ENCODE measurements at regions not wholly inside any gene's neighbourhood (a gene's known extent, or its start where the extent isn't known, plus 50 kb on each side); places are given as distances from the start of the nearest gene placed in this dataset.

DNA sequence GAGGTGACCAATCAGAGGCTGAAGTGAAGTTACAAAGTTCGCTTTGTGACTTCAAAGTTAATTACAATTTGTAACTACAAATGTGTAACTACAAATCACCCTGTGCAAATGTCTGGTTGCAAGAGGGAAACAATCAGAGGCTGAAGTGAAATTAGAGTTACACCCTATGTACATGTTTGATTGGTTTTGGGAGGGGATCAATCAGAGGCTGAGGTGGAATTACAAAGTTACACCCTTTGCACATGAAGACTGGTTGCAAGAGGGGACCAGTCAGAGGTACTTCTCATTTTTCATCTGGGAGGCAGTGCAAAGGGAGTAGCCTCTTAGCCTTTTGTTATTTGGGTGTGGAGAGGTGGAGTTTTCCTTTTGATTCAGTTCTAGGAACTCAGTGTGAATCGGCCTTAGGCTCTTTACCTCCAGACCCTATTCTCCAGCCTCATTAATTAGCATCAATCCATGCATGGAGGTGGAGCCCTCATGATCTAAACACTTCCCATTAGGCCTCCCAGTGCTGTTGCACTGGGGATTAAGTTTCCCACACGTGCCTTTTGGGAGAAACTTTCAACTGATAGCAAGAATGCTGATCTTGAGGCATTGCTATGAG, 291.3 kb upstream of the MTNR1B start:
- no peak overlapping the region for H3K4me3 ChIP-seq (ENCODE audit: control insufficient read depth in 2 of 3, extremely low read depth in 1 of 3, insufficient read depth in 2 of 3, low read depth in 1 of 3, low read length in 3 of 3)
- FAIRE-seq (no peak), DNase-seq (ENCODE audit: low read depth, low spot score) (no peak)
- H4K20me1 ChIP-seq (ENCODE audit: control insufficient read depth, extremely low read depth, insufficient read depth, low read length) = no peaks in the 10 kb centered on the region
- H3K36me3 ChIP-seq (ENCODE audit: control insufficient read depth in 2 of 2, extremely low read depth in 1 of 2, insufficient read depth in 2 of 2, low read length in 2 of 2) = no peaks in the 10 kb centered on the region
- H3K27me3 ChIP-seq (ENCODE audit: control insufficient read depth, extremely low read depth, insufficient read depth, low read length) = no peaks in the 10 kb centered on the region
- no peak overlapping the region for H3K27ac ChIP-seq (ENCODE audit: control insufficient read depth, insufficient read depth, low read length)
- no peak overlapping the region for H3K4me2 ChIP-seq (ENCODE audit: control insufficient read depth, extremely low read depth, insufficient read depth, low read depth, low read length)
- TF ChIP-seq CTCF (optimal IDR thresholded peaks at IDR 0.05 in 1 of 3, IDR thresholded peaks at IDR 0.05 in 1 of 3, conservative IDR thresholded peaks at IDR 0.05 in 1 of 3; ENCODE audit: extremely low read depth in 1 of 3, insufficient read depth in 2 of 3, low read length in 3 of 3) (no peak), EZH2 (IDR thresholded peaks at IDR 0.05; ENCODE audit: low read length) (no peak)
- no peak overlapping the region for H2AFZ ChIP-seq (ENCODE audit: control insufficient read depth, low read length)
- no peak overlapping the region for H3K9ac ChIP-seq (ENCODE audit: control insufficient read depth, extremely low read depth, insufficient read depth, low read length)
- H3K9me3 ChIP-seq (ENCODE audit: control insufficient read depth, low read depth, low read length) = no peaks in the 10 kb centered on the region
- no peaks in the 10 kb centered on the region for H3K79me2 ChIP-seq (ENCODE audit: control insufficient read depth, insufficient read depth, low read length)
- no peaks in the 10 kb centered on the region for H3K9me1 ChIP-seq (ENCODE audit: control insufficient read depth, extremely low read depth, insufficient read depth, low read length)
- dilution Hi-C loops (cut with MboI; ENCODE audit: extremely low pct_ligation_motif_present, low sequenced_read_pairs) = no loop called here
- H3K4me1 ChIP-seq (ENCODE audit: control insufficient read depth, extremely low read depth, insufficient read depth, low read length) = no peaks in the 10 kb centered on the region

GRCh38 chr11:92681586-92681985, 287.9 kb upstream of the MTNR1B start:
- no peak overlapping the region for H3K9ac ChIP-seq (ENCODE audit: control insufficient read depth, extremely low read depth, insufficient read depth, low read length)
- H3K36me3 ChIP-seq (ENCODE audit: control insufficient read depth in 2 of 2, extremely low read depth in 1 of 2, insufficient read depth in 2 of 2, low read length in 2 of 2) = no peaks in the 10 kb centered on the region
- no peak for TF ChIP-seq EZH2 (IDR thresholded peaks at IDR 0.05; ENCODE audit: low read length)
- TF ChIP-seq CTCF (optimal IDR thresholded peaks at IDR 0.05 in 1 of 3, IDR thresholded peaks at IDR 0.05 in 1 of 3, conservative IDR thresholded peaks at IDR 0.05 in 1 of 3; ENCODE audit: extremely low read depth in 1 of 3, insufficient read depth in 2 of 3, low read length in 3 of 3) = no peak
- no peaks in the 10 kb centered on the region for H4K20me1 ChIP-seq (ENCODE audit: control insufficient read depth, extremely low read depth, insufficient read depth, low read length)
- no peak overlapping the region for H2AFZ ChIP-seq (ENCODE audit: control insufficient read depth, low read length)
- no peak overlapping the region for H3K27ac ChIP-seq (ENCODE audit: control insufficient read depth, insufficient read depth, low read length)
- no peak overlapping the region for H3K4me3 ChIP-seq (ENCODE audit: control insufficient read depth in 2 of 3, extremely low read depth in 1 of 3, insufficient read depth in 2 of 3, low read depth in 1 of 3, low read length in 3 of 3)
- H3K9me3 ChIP-seq (ENCODE audit: control insufficient read depth, low read depth, low read length) = no peaks in the 10 kb centered on the region
- dilution Hi-C loops (cut with MboI; ENCODE audit: extremely low pct_ligation_motif_present, low sequenced_read_pairs) = no loop called here
- H3K27me3 ChIP-seq (ENCODE audit: control insufficient read depth, extremely low read depth, insufficient read depth, low read length) = no peaks in the 10 kb centered on the region
- H3K79me2 ChIP-seq (ENCODE audit: control insufficient read depth, insufficient read depth, low read length) = no peaks in the 10 kb centered on the region
- no peak for DNase-seq (ENCODE audit: low read depth, low spot score)
- H3K4me2 ChIP-seq (ENCODE audit: control insufficient read depth, extremely low read depth, insufficient read depth, low read depth, low read length) = no peak overlapping the region
- no peaks in the 10 kb centered on the region for H3K4me1 ChIP-seq (ENCODE audit: control insufficient read depth, extremely low read depth, insufficient read depth, low read length)
- no peaks in the 10 kb centered on the region for H3K9me1 ChIP-seq (ENCODE audit: control insufficient read depth, extremely low read depth, insufficient read depth, low read length)
- no peak for FAIRE-seq

Data from keratinocyte (primary cell).